Mucosa of descending colon (tissue), 3 donors: ENCODE measurements at regions not wholly inside any gene's neighbourhood (a gene's known extent, or its start where the extent isn't known, plus 50 kb on each side); places are given as distances from the start of the nearest gene placed in this dataset.
"Not testable (repeated sequence)": the region's sequence is repeated elsewhere in the genome, so short reads cannot be mapped to it uniquely, and the experiment has no call there.

Source experiments
- ATAC-seq: fragments of 200-7000 bp; cut with Tn5 transposase; one replicate; pipeline ENCODE4 v1.9.1; 2020; ENCODE audit warnings: mild to moderate bottlenecking, moderate library complexity
- DNase-seq, 3 donors: peaks; one replicate each; pipeline ENCODE4 v3.0.0-alpha.2; 2020
- H3K36me3 ChIP-seq: fragments of 200-600 bp; one replicate; pipeline ENCODE4 v1.8.0; 2021; ENCODE audit warnings: low read depth, mild to moderate bottlenecking
- H3K4me1 ChIP-seq: fragments of 200-600 bp; one replicate; pipeline ENCODE4 v1.8.0; 2021; ENCODE audit warnings: low read depth, mild to moderate bottlenecking
- H3K4me3 ChIP-seq: fragments of 200-600 bp; one replicate; pipeline ENCODE4 v1.8.0; 2021; ENCODE audit warnings: mild to moderate bottlenecking
- H3K9me3 ChIP-seq: fragments of 200-600 bp; one replicate; pipeline ENCODE4 v1.8.0; 2021; ENCODE audit warnings: mild to moderate bottlenecking
- intact Hi-C, 2 donors: fragments of 100-400 bp; cut with DNase I in 1 of 2; cut with micrococcal nuclease in 1 of 2; formaldehyde crosslinking; loops; one replicate each; pipeline versions ENCODE4 v1.11.0 to v1.11.1; 2022; cut with DNase I, micrococcal nuclease
- TF ChIP-seq, protein P1 (sequence below): fragments of 200-600 bp; IDR thresholded peaks from one replicate; pipeline ENCODE4 v1.8.0; 2022; ENCODE audit warnings: antibody characterized with exemption, mild to moderate bottlenecking
- donor health status: DM: no; HTN: no; CAD: no; lungs with moderate emphysema.
- donor health status: DM: no; HTN: no; CAD: no.
- donor health status: DM: no; HTN: yes; CAD: no.

DNA sequence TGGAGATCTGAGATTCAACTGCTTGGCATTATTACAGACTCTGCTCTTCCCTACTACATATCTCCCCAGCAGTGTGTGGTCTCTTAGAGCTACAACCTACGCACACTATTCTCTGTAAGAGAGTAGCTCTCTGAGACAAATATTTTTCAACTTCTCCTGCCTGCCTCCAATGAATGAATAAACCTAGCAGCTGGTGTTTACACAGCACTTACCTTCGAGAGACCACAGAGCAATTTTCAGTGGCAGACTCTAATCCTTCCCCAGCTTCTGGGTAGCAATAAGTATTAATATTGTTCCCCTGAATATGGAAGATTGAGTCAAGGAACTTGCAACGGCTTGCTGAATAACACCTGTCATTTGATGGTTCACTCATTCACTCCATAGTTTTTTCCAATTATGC is 350.9 kb upstream of the SPAG17 start:
- H3K4me1 ChIP-seq = no peaks in the 10 kb centered on the region
- no peaks in the 10 kb centered on the region for H3K36me3 ChIP-seq
- TF ChIP-seq, protein P1, sequence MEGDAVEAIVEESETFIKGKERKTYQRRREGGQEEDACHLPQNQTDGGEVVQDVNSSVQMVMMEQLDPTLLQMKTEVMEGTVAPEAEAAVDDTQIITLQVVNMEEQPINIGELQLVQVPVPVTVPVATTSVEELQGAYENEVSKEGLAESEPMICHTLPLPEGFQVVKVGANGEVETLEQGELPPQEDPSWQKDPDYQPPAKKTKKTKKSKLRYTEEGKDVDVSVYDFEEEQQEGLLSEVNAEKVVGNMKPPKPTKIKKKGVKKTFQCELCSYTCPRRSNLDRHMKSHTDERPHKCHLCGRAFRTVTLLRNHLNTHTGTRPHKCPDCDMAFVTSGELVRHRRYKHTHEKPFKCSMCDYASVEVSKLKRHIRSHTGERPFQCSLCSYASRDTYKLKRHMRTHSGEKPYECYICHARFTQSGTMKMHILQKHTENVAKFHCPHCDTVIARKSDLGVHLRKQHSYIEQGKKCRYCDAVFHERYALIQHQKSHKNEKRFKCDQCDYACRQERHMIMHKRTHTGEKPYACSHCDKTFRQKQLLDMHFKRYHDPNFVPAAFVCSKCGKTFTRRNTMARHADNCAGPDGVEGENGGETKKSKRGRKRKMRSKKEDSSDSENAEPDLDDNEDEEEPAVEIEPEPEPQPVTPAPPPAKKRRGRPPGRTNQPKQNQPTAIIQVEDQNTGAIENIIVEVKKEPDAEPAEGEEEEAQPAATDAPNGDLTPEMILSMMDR = no peak
- no peaks in the 10 kb centered on the region for H3K9me3 ChIP-seq
- no peak overlapping the region for H3K4me3 ChIP-seq
- DNase-seq = no peak
- intact Hi-C loops = no loop called here
- ATAC-seq = no peak

DNA sequence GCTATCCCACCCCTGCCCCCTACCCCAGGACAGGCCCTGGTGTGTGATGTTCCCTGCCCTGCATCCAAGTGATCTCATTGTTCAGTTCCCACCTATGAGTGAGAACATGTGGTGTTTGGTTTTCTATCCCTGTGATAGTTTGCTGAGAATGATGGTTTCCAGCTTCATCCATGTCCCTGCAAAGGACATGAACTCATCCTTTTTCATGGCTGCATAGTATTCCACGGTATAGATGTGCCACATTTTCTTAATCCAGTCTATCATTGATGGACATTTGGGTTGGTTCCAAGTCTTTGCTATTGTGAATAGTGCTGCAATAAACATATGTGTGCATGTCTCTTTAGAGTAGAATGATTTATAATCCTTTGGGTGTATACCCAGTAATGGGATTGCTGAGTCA is 326.9 kb upstream of the SPAG17 start:
- H3K36me3 ChIP-seq, H3K4me3 ChIP-seq, intact Hi-C loops, H3K9me3 ChIP-seq, ATAC-seq, DNase-seq, H3K4me1 ChIP-seq: not testable (repeated sequence)

DNA sequence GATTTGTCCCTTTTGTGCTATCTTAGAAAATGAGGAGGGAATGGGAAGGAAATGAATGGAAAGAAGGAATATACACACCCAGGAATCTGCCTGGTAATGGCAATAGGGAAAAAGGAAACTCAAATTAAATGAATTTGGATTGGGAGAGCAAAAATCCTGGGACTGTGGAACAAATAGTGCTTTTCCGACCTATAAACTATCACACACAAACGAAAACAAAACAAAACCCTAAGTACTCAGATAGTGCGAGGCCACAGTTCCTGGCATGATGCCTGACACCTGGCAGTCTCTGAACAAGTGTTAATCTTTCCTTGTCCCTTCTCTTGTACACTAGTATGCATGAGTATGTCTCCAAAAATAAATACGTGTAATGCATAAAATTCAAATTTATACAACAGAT is 319.8 kb upstream of the SPAG17 start:
- ATAC-seq (no peak), DNase-seq (no peak)
- Histone ChIP-seq H3K4me1 (no peaks in the 10 kb centered on the region), H3K4me3 (no peak overlapping the region), H3K9me3 (no peaks in the 10 kb centered on the region), H3K36me3 (no peaks in the 10 kb centered on the region)
- TF ChIP-seq, protein P1 = no peak
- intact Hi-C loops = no loop called here

DNA sequence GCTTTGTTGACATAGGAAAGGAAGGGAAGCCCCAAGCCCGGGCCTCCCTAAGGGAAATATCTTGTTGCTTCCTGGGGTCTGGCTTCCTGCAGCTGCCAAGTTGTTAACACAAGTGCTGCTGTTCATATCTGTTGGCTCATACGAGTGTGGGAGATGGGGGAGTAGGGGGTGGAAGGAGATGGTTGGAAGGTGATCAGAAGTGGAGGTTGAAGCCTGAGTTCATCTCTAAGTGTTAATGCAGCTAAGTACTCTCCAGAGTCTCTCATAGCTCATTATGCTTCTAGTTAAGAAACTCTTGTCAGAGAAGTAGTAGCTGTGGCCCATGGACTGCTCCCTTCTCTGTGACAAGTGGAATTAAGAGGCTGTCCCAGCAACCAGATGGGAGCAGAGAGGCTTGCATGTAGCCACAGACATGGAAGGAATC is 319.2 kb upstream of the SPAG17 start:
- Histone ChIP-seq H3K4me3 (no peak overlapping the region), H3K4me1 (no peaks in the 10 kb centered on the region), H3K9me3 (no peaks in the 10 kb centered on the region), H3K36me3 (no peaks in the 10 kb centered on the region)
- DNase-seq (no peak), ATAC-seq (no peak)
- intact Hi-C loops = no loop called here
- TF ChIP-seq, protein P1 = no peak

DNA sequence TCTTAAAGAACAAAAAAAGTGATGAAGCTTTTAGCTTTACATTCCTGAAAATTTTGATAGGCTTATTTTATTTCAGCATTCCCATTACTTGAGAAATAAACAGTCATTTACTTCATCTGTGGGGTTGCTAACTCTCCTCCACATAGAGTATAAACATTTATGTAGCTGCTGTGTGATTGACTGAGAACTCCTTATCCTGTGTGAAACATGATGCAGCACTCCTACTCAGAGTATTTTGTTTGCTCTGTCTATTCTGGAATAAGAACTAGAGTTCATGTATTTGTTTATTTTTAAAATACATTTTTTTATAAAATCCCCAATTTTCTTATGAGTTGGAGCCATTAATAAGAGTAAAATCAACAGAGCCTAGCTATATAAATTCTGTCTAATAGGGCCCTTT is 318.7 kb upstream of the SPAG17 start:
- Histone ChIP-seq H3K4me1 (no peaks in the 10 kb centered on the region), H3K4me3 (no peak overlapping the region), H3K9me3 (no peaks in the 10 kb centered on the region), H3K36me3 (no peaks in the 10 kb centered on the region)
- TF ChIP-seq, protein P1 = no peak
- no peak for ATAC-seq
- no peak for DNase-seq
- intact Hi-C loops = no loop called here

DNA sequence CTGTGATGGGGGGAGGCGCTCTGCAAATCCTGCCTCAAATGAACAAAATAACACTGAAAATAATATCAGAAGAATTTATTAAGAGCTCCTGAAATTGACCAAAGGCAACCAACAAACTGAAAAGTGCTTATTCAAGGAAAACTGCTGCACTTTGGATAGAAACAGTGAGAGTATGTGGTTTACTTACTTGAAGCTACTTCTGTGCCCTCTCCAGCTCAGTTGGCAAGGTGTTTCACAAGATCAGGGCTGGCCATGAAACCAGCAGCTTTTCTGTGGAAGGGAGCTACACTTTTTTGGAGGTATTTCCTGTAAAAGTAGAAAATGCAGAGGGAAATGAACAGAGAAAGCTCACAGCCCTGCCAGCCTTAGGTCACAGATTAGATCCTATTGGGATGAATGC is 310.0 kb upstream of the SPAG17 start:
- Histone ChIP-seq H3K36me3 (no peaks in the 10 kb centered on the region), H3K4me3 (no peak overlapping the region), H3K4me1 (no peaks in the 10 kb centered on the region), H3K9me3 (no peaks in the 10 kb centered on the region)
- DNase-seq = no peak
- TF ChIP-seq, protein P1 = no peak
- intact Hi-C loops = no loop called here
- ATAC-seq = no peak
